RWPE2 (cell line): ENCODE measurements at regions not wholly inside any gene's neighbourhood (a gene's known extent, or its start where the extent isn't known, plus 50 kb on each side); places are given as distances from the start of the nearest gene placed in this dataset.
A peak's percentile ranks its signal among the peaks of the same experiment; 100 is the strongest.

ENCODE experiments used
- ATAC-seq: fragments of 200-7000 bp; cut with Tn5 transposase; 3 replicates; pipeline ENCODE4 v1.9.1; 2021; ENCODE audit warnings: low read depth
- DNase-seq: peaks from one replicate; pipeline ENCODE4 v3.0.0-alpha.2; 2020; ENCODE audit warnings: low spot score
- H3K27ac ChIP-seq: fragments of 450-650 bp; 2 replicates; pipeline ENCODE4 v1.5.1; 2017; ENCODE audit warnings: mild to moderate bottlenecking; ENCODE audit not compliant: poor library complexity, severe bottlenecking
- H3K27me3 ChIP-seq: fragments of 250-450 bp; sonication (Bioruptor Pico); 2 replicates; pipeline ENCODE4 v1.5.1; 2021; ENCODE audit warnings: mild to moderate bottlenecking, moderate library complexity; ENCODE audit not compliant: insufficient read depth, poor library complexity, severe bottlenecking
- H3K36me3 ChIP-seq: fragments of 250-450 bp; sonication (Bioruptor Pico); 2 replicates; pipeline ENCODE4 v1.5.1; 2020; ENCODE audit warnings: low read depth, mild to moderate bottlenecking, moderate library complexity
- H3K4me1 ChIP-seq: fragments of 250-450 bp; sonication (Bioruptor Pico); 2 replicates; pipeline ENCODE4 v1.5.1; 2021; ENCODE audit warnings: mild to moderate bottlenecking, moderate library complexity; ENCODE audit not compliant: insufficient read depth, poor library complexity, severe bottlenecking
- H3K4me3 ChIP-seq: fragments of 250-450 bp; sonication (Bioruptor Pico); 2 replicates; pipeline ENCODE4 v1.5.1; 2021; ENCODE audit warnings: mild to moderate bottlenecking, moderate library complexity; ENCODE audit not compliant: severe bottlenecking
- H3K9me3 ChIP-seq: fragments of 250-450 bp; sonication (Bioruptor Pico); 2 replicates; pipeline ENCODE4 v1.5.1; 2021; ENCODE audit warnings: mild to moderate bottlenecking, moderate library complexity; ENCODE audit not compliant: severe bottlenecking
- CTCF ChIP-seq: fragments of 450-650 bp; IDR thresholded peaks from one replicate; pipeline ENCODE4 v1.5.1; 2017; ENCODE audit warnings: mild to moderate bottlenecking, moderate library complexity; ENCODE audit not compliant: poor library complexity, severe bottlenecking

GRCh38 chr20:48058611-48059559 lies 273.6 kb upstream of the SULF2 start:
- peaks cover 4% of the 10 kb centered on the region for H3K9me3 ChIP-seq
- peak; percentile 77 for DNase-seq
- no peaks in the 10 kb centered on the region for H3K27me3 ChIP-seq
- ATAC-seq, result no peak
- TF ChIP-seq CTCF, result no peak
- no peak overlapping the region for H3K4me3 ChIP-seq
- no peaks in the 10 kb centered on the region for H3K4me1 ChIP-seq
- no peak overlapping the region for H3K27ac ChIP-seq
- no peaks in the 10 kb centered on the region for H3K36me3 ChIP-seq

GRCh38 chr20:48057739-48058138 lies 272.5 kb upstream of the SULF2 start:
- TF ChIP-seq CTCF, result no peak
- H3K4me1 ChIP-seq, result peaks cover 4% of the 10 kb centered on the region
- peaks cover 4% of the 10 kb centered on the region for H3K9me3 ChIP-seq
- H3K36me3 ChIP-seq, result no peaks in the 10 kb centered on the region
- H3K4me3 ChIP-seq, result no peak overlapping the region
- ATAC-seq, result no peak
- DNase-seq, result no peak
- no peak overlapping the region for H3K27ac ChIP-seq
- no peaks in the 10 kb centered on the region for H3K27me3 ChIP-seq

- H3K36me3 ChIP-seq, result no peaks in the 10 kb centered on the region
- peaks cover 9% of the 10 kb centered on the region for H3K4me1 ChIP-seq
- no peak overlapping the region for H3K4me3 ChIP-seq
- no peak overlapping the region for H3K27ac ChIP-seq
- ATAC-seq (no peak), DNase-seq (no peak)
- no peaks in the 10 kb centered on the region for H3K27me3 ChIP-seq
- peaks cover 4% of the 10 kb centered on the region for H3K9me3 ChIP-seq
- no peak for TF ChIP-seq CTCF
Measured at GRCh38 chr20:48057251-48057650, 272.0 kb upstream of the SULF2 start.

GRCh38 chr20:48056218-48056617 lies 270.9 kb upstream of the SULF2 start:
- no peak for TF ChIP-seq CTCF
- no peak for DNase-seq
- Histone ChIP-seq H3K27me3 (no peaks in the 10 kb centered on the region), H3K4me1 (peaks cover 18% of the 10 kb centered on the region), H3K4me3 (no peak overlapping the region), H3K36me3 (no peaks in the 10 kb centered on the region), H3K27ac (no peak overlapping the region), H3K9me3 (peaks cover 4% of the 10 kb centered on the region)
- no peak for ATAC-seq

- DNase-seq (no peak), ATAC-seq (no peak)
- Histone ChIP-seq H3K9me3 (peaks cover 4% of the 10 kb centered on the region), H3K27ac (no peak overlapping the region), H3K27me3 (no peaks in the 10 kb centered on the region), H3K4me3 (no peak overlapping the region), H3K36me3 (no peaks in the 10 kb centered on the region), H3K4me1 (peaks cover 18% of the 10 kb centered on the region)
- no peak for TF ChIP-seq CTCF
Measured at GRCh38 chr20:48054051-48054450, 268.8 kb upstream of the SULF2 start.
